Gastroesophageal sphincter (tissue), 4 donors: ENCODE measurements at regions not wholly inside any gene's neighbourhood (a gene's known extent, or its start where the extent isn't known, plus 50 kb on each side); places are given as distances from the start of the nearest gene placed in this dataset.

ENCODE experiments used
- ATAC-seq: fragments of 150-250 bp; one replicate; pipeline ENCODE4 v1.9.1; 2016; ENCODE audit warnings: mild to moderate bottlenecking, moderate library complexity
- H3K27ac ChIP-seq, 4 donors: fragments of 200-600 bp; sonication (generic) in 3 of 4; 1 replicate in 3 of 4; 2 replicates in 1 of 4; pipeline ENCODE4 v1.5.1; 2016 to 2019
- H3K27me3 ChIP-seq: fragments of 200-600 bp; sonication (generic); one replicate; pipeline ENCODE4 v1.5.1; 2019
- H3K36me3 ChIP-seq, 2 donors: fragments of 200-600 bp; sonication (generic); one replicate each; pipeline ENCODE4 v1.5.1; 2019; ENCODE audit warnings: control low read depth in 1 of 2
- H3K4me1 ChIP-seq, 3 donors: fragments of 200-600 bp; sonication (generic); 1 replicate in 2 of 3; 2 replicates in 1 of 3; pipeline ENCODE4 v1.5.1; 2016 to 2019; ENCODE audit warnings: control low read depth in 2 of 3
- H3K4me3 ChIP-seq, 2 donors: fragments of 200-600 bp; sonication (generic); one replicate each; pipeline ENCODE4 v1.5.1; 2019; ENCODE audit warnings: mild to moderate bottlenecking in 1 of 2, moderate library complexity in 1 of 2
- H3K9me3 ChIP-seq, 3 donors: fragments of 200-600 bp; sonication (generic); one replicate each; pipeline ENCODE4 v1.5.1; 2017 to 2019; ENCODE audit warnings: control low read depth in 2 of 3
- EP300 ChIP-seq: sonication (generic); formaldehyde crosslinking; IDR thresholded peaks from one replicate; pipeline ENCODE4 v1.6.1; 2017; ENCODE audit warnings: antibody characterized with exemption, mild to moderate bottlenecking
- POLR2A ChIP-seq, 2 donors: fragments of 450-650 bp; IDR thresholded peaks; one replicate each; pipeline ENCODE4 v1.6.1; 2017; ENCODE audit warnings: antibody characterized with exemption in 2 of 2, mild to moderate bottlenecking in 2 of 2, moderate library complexity in 1 of 2
- POLR2AphosphoS5 ChIP-seq: sonication (generic); formaldehyde crosslinking; IDR thresholded peaks from one replicate; pipeline ENCODE4 v1.6.1; 2017; ENCODE audit warnings: antibody characterized with exemption
- WGBS, 2 donors: methylation state at CpG; one replicate each; pipeline ENCODE4 v1.1.5; 2018; ENCODE audit warnings: low coverage in 1 of 2; 5-methylcytosine and 5-hydroxymethylcytosine counted together
- TF ChIP-seq, protein P1 (sequence below), 4 experiments: fragments of 200-600 bp in 2 of 4; fragments of 450-650 bp in 2 of 4; sonication (generic) in 1 of 4; IDR thresholded peaks; one replicate each; pipeline ENCODE4 v1.5.1; 2017 to 2019; ENCODE audit warnings: antibody characterized with exemption in 4 of 4, mild to moderate bottlenecking in 2 of 4, moderate library complexity in 2 of 4

DNA sequence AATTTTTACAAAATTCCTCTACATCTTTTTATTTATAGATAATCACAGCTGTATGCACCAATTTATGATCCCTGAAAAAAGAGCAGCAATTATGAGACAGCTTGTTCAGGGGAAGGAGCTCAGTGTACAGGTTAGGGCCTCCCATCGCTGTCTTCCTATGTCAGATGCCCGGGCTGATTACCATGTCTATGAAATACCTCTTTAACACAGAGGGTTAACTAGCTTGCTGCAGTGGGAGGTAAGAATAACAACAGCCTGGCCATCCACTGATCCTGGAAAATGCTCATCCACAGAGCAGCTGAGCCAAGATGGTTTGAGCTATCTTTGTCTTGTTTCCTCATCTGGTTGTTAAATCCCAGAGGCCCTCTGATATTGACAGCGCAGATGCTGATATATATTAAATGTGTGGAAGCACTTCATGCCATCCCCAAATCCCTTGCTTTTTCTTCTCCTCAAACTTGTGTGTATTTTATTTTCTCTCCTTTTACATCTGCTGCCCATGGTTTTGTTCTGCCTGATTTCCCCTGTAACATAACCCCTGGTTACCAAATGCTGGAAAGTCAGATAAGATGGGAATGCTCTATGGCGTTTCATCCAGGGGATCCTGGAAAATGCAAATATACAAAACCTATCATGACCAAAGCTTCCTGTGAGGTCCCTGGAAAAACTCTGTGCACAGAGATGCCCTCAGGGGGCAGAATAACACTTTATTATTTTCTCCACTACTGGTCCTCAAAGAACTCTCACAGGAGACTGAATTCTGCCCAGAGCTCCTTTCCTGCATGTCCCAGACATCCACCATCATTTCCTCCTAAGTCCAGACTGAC, 85.8 kb upstream of the PUDP start:
- no peaks in the 10 kb centered on the region for H3K36me3 ChIP-seq
- 50 to 83% methylated on average over 1 to 2 of the region's 4 CpGs for WGBS, 2 donors
- no peaks in the 10 kb centered on the region for H3K9me3 ChIP-seq
- H3K27me3 ChIP-seq = no peaks in the 10 kb centered on the region
- no peak overlapping the region for H3K4me3 ChIP-seq
- H3K27ac ChIP-seq = no peak overlapping the region
- no peak for TF ChIP-seq EP300
- TF ChIP-seq, protein P1, sequence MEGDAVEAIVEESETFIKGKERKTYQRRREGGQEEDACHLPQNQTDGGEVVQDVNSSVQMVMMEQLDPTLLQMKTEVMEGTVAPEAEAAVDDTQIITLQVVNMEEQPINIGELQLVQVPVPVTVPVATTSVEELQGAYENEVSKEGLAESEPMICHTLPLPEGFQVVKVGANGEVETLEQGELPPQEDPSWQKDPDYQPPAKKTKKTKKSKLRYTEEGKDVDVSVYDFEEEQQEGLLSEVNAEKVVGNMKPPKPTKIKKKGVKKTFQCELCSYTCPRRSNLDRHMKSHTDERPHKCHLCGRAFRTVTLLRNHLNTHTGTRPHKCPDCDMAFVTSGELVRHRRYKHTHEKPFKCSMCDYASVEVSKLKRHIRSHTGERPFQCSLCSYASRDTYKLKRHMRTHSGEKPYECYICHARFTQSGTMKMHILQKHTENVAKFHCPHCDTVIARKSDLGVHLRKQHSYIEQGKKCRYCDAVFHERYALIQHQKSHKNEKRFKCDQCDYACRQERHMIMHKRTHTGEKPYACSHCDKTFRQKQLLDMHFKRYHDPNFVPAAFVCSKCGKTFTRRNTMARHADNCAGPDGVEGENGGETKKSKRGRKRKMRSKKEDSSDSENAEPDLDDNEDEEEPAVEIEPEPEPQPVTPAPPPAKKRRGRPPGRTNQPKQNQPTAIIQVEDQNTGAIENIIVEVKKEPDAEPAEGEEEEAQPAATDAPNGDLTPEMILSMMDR (IDR thresholded peaks at IDR 0.05) = no peak
- no peak for TF ChIP-seq POLR2AphosphoS5
- TF ChIP-seq POLR2A (IDR thresholded peaks at IDR 0.05) = no peak
- no peak for ATAC-seq
- H3K4me1 ChIP-seq = no peaks in the 10 kb centered on the region

DNA sequence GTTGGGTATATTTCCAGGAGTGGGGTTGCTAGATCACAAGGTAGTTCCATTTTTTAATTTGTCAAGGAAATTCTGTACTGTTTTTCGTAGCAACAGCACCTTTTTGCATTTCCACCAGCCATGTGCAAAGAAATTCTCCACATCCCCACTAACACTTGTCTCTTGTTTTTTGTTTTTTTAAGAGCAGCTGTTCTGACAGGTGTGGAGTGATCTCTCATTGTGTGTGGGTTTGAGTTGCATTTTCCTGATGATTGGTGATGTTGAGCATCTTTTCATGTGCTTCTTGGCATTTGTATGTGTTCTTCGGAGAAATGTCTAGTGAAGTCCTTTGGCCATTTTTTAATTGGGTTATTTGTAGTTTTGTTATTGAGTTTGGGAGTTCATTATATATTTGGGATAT, 80.3 kb upstream of the PUDP start:
- Histone ChIP-seq H3K4me3 (no peak overlapping the region), H3K27ac (no peak overlapping the region), H3K36me3 (no peaks in the 10 kb centered on the region), H3K27me3 (no peaks in the 10 kb centered on the region), H3K4me1 (no peaks in the 10 kb centered on the region), H3K9me3 (no peaks in the 10 kb centered on the region)
- WGBS, 2 donors = 44 to 100% methylated on average over 2 of the region's 2 CpGs
- TF ChIP-seq, protein P1 (IDR thresholded peaks at IDR 0.05) = no peak
- no peak for TF ChIP-seq EP300
- no peak for TF ChIP-seq POLR2AphosphoS5
- no peak for TF ChIP-seq POLR2A (IDR thresholded peaks at IDR 0.05)
- ATAC-seq = no peak

DNA sequence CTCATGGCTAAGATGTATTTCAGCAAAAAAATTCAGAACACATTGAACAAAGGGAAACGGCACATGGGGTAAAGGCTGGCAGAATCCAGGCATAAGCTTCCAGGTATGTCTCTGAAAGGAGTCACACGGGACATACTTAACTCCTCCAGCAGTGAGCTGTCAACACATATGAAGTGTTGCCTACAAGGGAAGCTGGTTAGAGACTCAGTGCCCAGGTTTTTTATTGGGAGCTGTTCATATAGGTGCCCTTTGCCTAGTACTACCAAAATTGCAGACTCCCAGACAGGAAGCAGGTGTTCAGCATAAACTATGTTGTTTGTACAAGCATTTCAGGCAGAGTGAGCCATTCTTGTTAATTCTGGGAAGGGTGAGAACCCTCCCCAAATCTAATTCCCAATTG, 77.4 kb upstream of the PUDP start:
- Histone ChIP-seq H3K4me1 (no peaks in the 10 kb centered on the region), H3K27me3 (no peaks in the 10 kb centered on the region), H3K36me3 (no peaks in the 10 kb centered on the region), H3K9me3 (no peaks in the 10 kb centered on the region), H3K4me3 (no peak overlapping the region), H3K27ac (no peak overlapping the region)
- TF ChIP-seq POLR2AphosphoS5 (no peak), EP300 (no peak), POLR2A (IDR thresholded peaks at IDR 0.05) (no peak)
- TF ChIP-seq, protein P1 (IDR thresholded peaks at IDR 0.05) = no peak
- ATAC-seq = no peak
- WGBS, 2 donors = 50 to 57% methylated on average over 1 to 2 of the region's 2 CpGs

DNA sequence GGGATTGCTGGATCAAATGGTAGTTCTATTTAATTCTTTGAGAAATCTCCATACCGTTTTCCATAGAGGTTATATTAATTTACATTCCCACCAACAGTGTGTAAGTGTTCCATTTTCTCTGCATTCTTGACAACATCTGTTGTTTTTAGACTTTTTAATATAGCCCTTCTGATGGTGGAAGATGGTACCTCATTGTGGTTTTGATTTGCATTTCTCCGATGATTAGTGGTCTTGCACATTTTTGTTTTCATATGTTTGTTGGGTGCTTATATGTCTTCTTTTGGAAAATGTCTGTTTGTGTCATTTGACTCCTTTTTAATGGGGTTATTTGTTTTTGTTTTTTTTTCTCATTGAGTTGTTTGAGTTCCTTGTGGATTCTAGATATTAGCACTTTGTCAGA, 75.3 kb upstream of the PUDP start:
- ATAC-seq = no peak
- no peaks in the 10 kb centered on the region for H3K36me3 ChIP-seq
- TF ChIP-seq POLR2AphosphoS5 = no peak
- no peak for TF ChIP-seq POLR2A (IDR thresholded peaks at IDR 0.05)
- TF ChIP-seq, protein P1 (IDR thresholded peaks at IDR 0.05) = no peak
- TF ChIP-seq EP300 = no peak
- 94 to 100% methylated on average over 2 of the region's 2 CpGs for WGBS, 2 donors
- no peaks in the 10 kb centered on the region for H3K27me3 ChIP-seq
- H3K27ac ChIP-seq = no peak overlapping the region
- no peak overlapping the region for H3K4me3 ChIP-seq
- H3K9me3 ChIP-seq = no peaks in the 10 kb centered on the region
- H3K4me1 ChIP-seq = no peaks in the 10 kb centered on the region

DNA sequence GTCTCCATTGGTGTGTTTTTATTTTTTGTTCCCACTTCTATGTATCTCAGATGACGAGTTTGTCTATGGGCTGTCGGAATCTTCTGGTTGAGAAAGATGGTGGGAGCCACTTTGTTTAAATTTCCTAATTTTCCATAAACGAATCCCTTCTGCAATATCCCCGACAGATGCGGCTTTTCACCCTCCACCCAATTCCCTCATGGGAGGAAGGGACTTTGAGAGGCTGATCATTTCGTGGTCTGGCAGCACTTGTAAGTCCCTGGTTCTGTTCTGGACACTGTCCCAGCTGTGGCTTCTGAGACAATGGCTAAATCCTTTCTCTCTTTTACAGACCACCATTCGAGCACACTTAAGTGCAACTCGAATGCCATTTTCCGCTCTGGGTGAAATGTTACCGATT, 72.2 kb upstream of the PUDP start:
- no peaks in the 10 kb centered on the region for H3K9me3 ChIP-seq
- WGBS, 2 donors = 50 to 78% methylated on average over 1 to 6 of the region's 10 CpGs
- ATAC-seq = no peak
- H3K4me3 ChIP-seq = no peak overlapping the region
- H3K27me3 ChIP-seq = no peaks in the 10 kb centered on the region
- no peaks in the 10 kb centered on the region for H3K4me1 ChIP-seq
- TF ChIP-seq POLR2AphosphoS5 (no peak), POLR2A (IDR thresholded peaks at IDR 0.05) (no peak), EP300 (no peak)
- TF ChIP-seq, protein P1 (IDR thresholded peaks at IDR 0.05) = no peak
- H3K36me3 ChIP-seq = no peaks in the 10 kb centered on the region
- H3K27ac ChIP-seq = no peak overlapping the region
